Astrocyte of the cerebellum (primary cell): ENCODE measurements at regions not wholly inside any gene's neighbourhood (a gene's known extent, or its start where the extent isn't known, plus 50 kb on each side); places are given as distances from the start of the nearest gene placed in this dataset.
A peak's percentile ranks its signal among the peaks of the same experiment; 100 is the strongest.

Source experiments
- DNase-seq: peaks from one replicate; pipeline ENCODE4 v3.0.0-alpha.2; 2011; ENCODE audit warnings: low read depth
- H3K4me3 ChIP-seq: 2 replicates; pipeline ENCODE4 v1.5.1; 2011; ENCODE audit warnings: mild to moderate bottlenecking, low read depth, low read length, moderate library complexity
- CTCF ChIP-seq: IDR thresholded peaks from 2 replicates; pipeline ENCODE4 v1.5.1; 2012; ENCODE audit warnings: low read length, low read depth, moderate library complexity, mild to moderate bottlenecking; ENCODE audit errors: missing control alignments
- in situ Hi-C: cut with HindIII; loops from 2 replicates; pipeline ENCODE4 v1.10.0; 2017; ENCODE audit warnings: low sequenced_read_pairs

GRCh38 chr2:118386641-118387302 lies 298.5 kb downstream of the INSIG2 start:
- in situ Hi-C loops: no loop called here
- no peak for DNase-seq
- no peak for TF ChIP-seq CTCF
- H3K4me3 ChIP-seq: no peak overlapping the region

GRCh38 chr2:118380915-118381653 lies 292.8 kb downstream of the INSIG2 start:
- H3K4me3 ChIP-seq: no peak overlapping the region
- no peak for TF ChIP-seq CTCF
- in situ Hi-C loops: no loop called here
- DNase-seq: peak; percentile 66

GRCh38 chr2:118375907-118376485 lies 287.7 kb downstream of the INSIG2 start:
- TF ChIP-seq CTCF: no peak
- in situ Hi-C loops: no loop called here
- DNase-seq: no peak
- H3K4me3 ChIP-seq: no peak overlapping the region

GRCh38 chr2:118374974-118375755 lies 286.9 kb downstream of the INSIG2 start:
- no peak for TF ChIP-seq CTCF
- in situ Hi-C loops: no loop called here
- no peak for DNase-seq
- no peak overlapping the region for H3K4me3 ChIP-seq

GRCh38 chr2:118372886-118373830 lies 284.9 kb downstream of the INSIG2 start:
- in situ Hi-C loops: no loop called here
- H3K4me3 ChIP-seq: no peak overlapping the region
- DNase-seq: no peak

More at GRCh38 chr2:118372886-118373830, 284.9 kb downstream of the INSIG2 start:
- no peak for TF ChIP-seq CTCF
